Neutrophil (primary cell): ENCODE measurements at regions not wholly inside any gene's neighbourhood (a gene's known extent, or its start where the extent isn't known, plus 50 kb on each side); places are given as distances from the start of the nearest gene placed in this dataset.

Source experiments
- H3K27ac ChIP-seq: fragments of 200-600 bp; sonication (generic); 2 replicates; pipeline ENCODE4 v1.5.1; 2016; ENCODE audit warnings: mild to moderate bottlenecking, moderate library complexity
- H3K27me3 ChIP-seq: fragments of 200-600 bp; sonication (generic); 2 replicates; pipeline ENCODE4 v1.6.0; 2016; ENCODE audit warnings: mild to moderate bottlenecking
- H3K36me3 ChIP-seq: fragments of 200-600 bp; sonication (generic); 2 replicates; pipeline ENCODE4 v1.5.1; 2017
- H3K4me1 ChIP-seq, 2 experiments: fragments of 200-600 bp in 1 of 2; sonication (generic) in 1 of 2; 1 replicate in 1 of 2; 2 replicates in 1 of 2; pipeline versions ENCODE4 v1.5.1 to v1.6.1; 2013 to 2016; ENCODE audit warnings: low read depth in 1 of 2, low read length in 1 of 2, mild to moderate bottlenecking in 1 of 2, moderate library complexity in 1 of 2; ENCODE audit not compliant: control insufficient read depth in 1 of 2, insufficient read depth in 1 of 2
- H3K4me3 ChIP-seq, 2 experiments: fragments of 200-600 bp in 1 of 2; sonication (generic) in 1 of 2; 1 replicate in 1 of 2; 2 replicates in 1 of 2; pipeline ENCODE4 v1.5.1; 2013 to 2016; ENCODE audit warnings: low read depth in 1 of 2, low read length in 1 of 2, mild to moderate bottlenecking in 1 of 2, moderate library complexity in 1 of 2
- H3K9me3 ChIP-seq: fragments of 200-600 bp; sonication (generic); 2 replicates; pipeline ENCODE4 v1.5.1; 2016
- CTCF ChIP-seq: fragments of 200-600 bp; sonication (generic); IDR thresholded peaks from 2 replicates; pipeline ENCODE4 v1.5.1; 2016; ENCODE audit warnings: antibody characterized with exemption

GRCh38 chr10:78448994-78449418 is 415.3 kb downstream of the RPS24 start:
- Histone ChIP-seq H3K4me3 (no peak overlapping the region), H3K27me3 (peaks cover 5% of the 10 kb centered on the region), H3K9me3 (no peaks in the 10 kb centered on the region), H3K4me1 (no peaks in the 10 kb centered on the region), H3K27ac (no peak overlapping the region), H3K36me3 (no peaks in the 10 kb centered on the region)
- TF ChIP-seq CTCF: no peak

GRCh38 chr10:78449554-78449953 is 415.9 kb downstream of the RPS24 start:
- Histone ChIP-seq H3K27me3 (peaks cover 5% of the 10 kb centered on the region), H3K27ac (no peak overlapping the region), H3K9me3 (no peaks in the 10 kb centered on the region), H3K36me3 (no peaks in the 10 kb centered on the region), H3K4me3 (no peak overlapping the region), H3K4me1 (no peaks in the 10 kb centered on the region)
- no peak for TF ChIP-seq CTCF

- Histone ChIP-seq H3K27me3 (peaks cover 5% of the 10 kb centered on the region), H3K4me1 (no peaks in the 10 kb centered on the region), H3K9me3 (no peaks in the 10 kb centered on the region), H3K36me3 (no peaks in the 10 kb centered on the region), H3K4me3 (no peak overlapping the region), H3K27ac (no peak overlapping the region)
- no peak for TF ChIP-seq CTCF
Measured at GRCh38 chr10:78450239-78450638, 416.6 kb downstream of the RPS24 start.

- no peak overlapping the region for H3K4me3 ChIP-seq
- no peaks in the 10 kb centered on the region for H3K9me3 ChIP-seq
- no peak overlapping the region for H3K27ac ChIP-seq
- no peaks in the 10 kb centered on the region for H3K4me1 ChIP-seq
- peaks cover 5% of the 10 kb centered on the region for H3K27me3 ChIP-seq
- no peaks in the 10 kb centered on the region for H3K36me3 ChIP-seq
- TF ChIP-seq CTCF: no peak
Measured at GRCh38 chr10:78450807-78451485, 417.3 kb downstream of the RPS24 start.

- Histone ChIP-seq H3K9me3 (no peaks in the 10 kb centered on the region), H3K36me3 (no peaks in the 10 kb centered on the region), H3K27me3 (no peaks in the 10 kb centered on the region), H3K4me3 (no peak overlapping the region), H3K4me1 (no peaks in the 10 kb centered on the region), H3K27ac (no peak overlapping the region)
- no peak for TF ChIP-seq CTCF
Measured at GRCh38 chr10:78451592-78451991, 417.9 kb downstream of the RPS24 start.
